22Rv1 (cell line): ENCODE measurements at regions not wholly inside any gene's neighbourhood (a gene's known extent, or its start where the extent isn't known, plus 50 kb on each side); places are given as distances from the start of the nearest gene placed in this dataset.

Experiments used
- ZFX ChIP-seq: fragments of 450-650 bp; IDR thresholded peaks from 2 replicates; pipeline ENCODE4 v1.6.1; 2017; ENCODE audit warnings: antibody characterized with exemption, borderline replicate concordance
- TF ChIP-seq, protein P1 (sequence below): fragments of 450-650 bp; IDR thresholded peaks from 2 replicates; pipeline ENCODE4 v1.5.1; 2017; ENCODE audit warnings: mild to moderate bottlenecking

DNA sequence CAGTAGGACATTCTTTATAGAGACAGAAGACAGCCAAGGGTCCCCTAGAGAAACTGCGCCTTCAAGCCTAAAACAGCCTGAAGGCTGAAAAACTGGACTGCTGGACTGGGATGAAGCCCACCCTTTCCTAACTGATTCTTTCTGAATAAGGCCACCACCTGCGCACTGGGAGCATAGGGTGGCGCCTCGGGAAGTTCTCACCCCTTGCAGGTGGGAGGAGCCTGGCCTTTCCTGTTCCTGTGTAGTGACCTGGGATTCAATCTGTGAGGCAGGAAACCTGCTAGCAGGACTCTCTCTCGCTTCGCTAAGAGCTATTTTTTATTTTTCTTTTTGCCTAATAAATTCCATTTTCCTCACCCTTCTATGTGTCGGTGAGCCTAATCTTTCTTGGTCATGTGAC lies 61.8 kb upstream of the KLHL13 start:
- TF ChIP-seq, protein P1, sequence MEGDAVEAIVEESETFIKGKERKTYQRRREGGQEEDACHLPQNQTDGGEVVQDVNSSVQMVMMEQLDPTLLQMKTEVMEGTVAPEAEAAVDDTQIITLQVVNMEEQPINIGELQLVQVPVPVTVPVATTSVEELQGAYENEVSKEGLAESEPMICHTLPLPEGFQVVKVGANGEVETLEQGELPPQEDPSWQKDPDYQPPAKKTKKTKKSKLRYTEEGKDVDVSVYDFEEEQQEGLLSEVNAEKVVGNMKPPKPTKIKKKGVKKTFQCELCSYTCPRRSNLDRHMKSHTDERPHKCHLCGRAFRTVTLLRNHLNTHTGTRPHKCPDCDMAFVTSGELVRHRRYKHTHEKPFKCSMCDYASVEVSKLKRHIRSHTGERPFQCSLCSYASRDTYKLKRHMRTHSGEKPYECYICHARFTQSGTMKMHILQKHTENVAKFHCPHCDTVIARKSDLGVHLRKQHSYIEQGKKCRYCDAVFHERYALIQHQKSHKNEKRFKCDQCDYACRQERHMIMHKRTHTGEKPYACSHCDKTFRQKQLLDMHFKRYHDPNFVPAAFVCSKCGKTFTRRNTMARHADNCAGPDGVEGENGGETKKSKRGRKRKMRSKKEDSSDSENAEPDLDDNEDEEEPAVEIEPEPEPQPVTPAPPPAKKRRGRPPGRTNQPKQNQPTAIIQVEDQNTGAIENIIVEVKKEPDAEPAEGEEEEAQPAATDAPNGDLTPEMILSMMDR: no peak
- TF ChIP-seq ZFX: no peak
